ENCODE measurements at regions not wholly inside any gene's neighbourhood (a gene's known extent, or its start where the extent isn't known, plus 50 kb on each side); places are given as distances from the start of the nearest gene placed in this dataset.

DNA sequence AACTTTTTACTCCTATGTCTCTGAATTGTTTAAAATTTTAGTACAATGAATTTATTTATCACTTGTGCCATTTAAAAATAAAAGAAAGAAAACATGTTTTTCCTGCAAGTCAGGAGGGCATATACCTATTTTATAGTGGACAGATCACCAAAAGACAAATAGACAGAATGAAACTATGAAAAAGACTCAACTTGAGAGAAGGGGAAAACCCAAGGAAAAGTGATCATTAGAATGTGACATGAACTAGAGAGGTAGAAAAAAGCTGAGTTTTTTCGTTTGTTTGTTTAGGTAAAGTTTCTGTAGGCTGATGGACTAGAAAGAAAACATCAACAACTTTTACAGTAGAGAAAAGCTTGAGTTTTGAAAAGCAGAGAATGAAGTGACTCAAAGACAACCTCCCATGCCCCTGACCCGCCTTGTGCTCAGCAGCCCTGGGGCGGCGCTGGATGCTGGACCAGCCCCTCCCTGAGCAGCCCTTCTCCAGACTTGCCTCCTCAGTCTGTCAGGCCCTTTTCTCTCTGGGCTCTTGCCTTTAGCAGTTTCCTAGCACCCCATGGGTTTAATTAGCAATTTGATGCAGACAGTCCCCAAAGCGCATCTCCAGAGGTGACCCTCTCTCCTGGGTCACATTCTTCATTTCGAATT is 95.1 kb upstream of the ARID2 start:
- no peak for DNase-seq

DNA sequence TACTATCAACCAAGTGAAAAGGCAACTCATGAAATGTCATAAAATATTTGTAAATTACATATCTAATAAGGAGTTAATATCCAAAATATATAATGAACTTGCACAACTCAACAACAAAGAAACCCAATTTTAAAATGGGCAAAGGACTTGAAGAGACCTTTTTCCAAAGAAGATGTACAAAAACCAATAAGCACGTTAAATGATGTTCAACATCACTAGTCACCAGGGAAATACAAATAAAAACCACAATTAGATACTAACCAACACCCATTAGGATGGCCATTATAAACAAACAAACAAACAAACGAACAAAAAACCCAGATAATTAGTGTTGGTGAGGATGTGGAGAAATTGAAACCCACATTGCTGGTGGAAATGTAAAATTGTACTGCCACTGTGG is 92.3 kb upstream of the ARID2 start:
- DNase-seq: no peak

DNA sequence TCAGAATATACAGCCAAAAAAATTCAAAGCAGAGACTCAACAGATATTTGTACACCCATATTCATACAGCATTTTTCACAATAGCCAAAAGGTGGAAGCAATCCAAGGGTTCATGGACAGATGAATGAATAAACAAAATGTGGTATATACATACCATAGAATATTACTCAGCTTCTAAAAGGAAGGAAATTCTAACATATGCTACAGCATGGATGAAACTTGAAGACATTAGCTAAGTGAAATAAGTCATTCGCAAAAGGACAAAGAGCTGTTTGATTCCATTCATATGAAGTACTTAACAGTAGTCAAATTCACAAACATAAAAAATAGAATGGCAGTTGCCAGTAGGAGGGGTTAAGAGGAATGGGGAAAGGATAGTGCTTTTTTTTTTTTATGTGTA is 91.8 kb upstream of the ARID2 start:
- no peak for DNase-seq

DNA sequence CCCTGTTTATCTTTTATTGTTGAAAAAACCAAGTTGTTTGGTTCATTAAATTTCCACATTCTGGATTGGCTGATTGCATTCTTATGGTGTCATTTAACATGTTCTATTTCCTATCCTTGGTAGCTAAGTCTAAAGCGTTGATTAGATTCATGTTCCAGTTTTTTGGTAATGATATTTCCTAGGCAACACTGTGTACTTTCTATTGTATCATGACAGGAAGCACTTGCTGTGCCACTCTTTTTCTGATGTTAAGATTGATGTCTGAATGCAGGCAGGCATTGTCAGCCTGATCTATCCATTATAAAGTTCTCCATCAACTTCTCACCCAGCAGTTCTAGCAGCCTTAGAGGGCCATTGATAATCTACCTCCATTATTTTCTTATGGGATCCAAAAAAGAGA is 91.1 kb upstream of the ARID2 start:
- DNase-seq: no peak

DNA sequence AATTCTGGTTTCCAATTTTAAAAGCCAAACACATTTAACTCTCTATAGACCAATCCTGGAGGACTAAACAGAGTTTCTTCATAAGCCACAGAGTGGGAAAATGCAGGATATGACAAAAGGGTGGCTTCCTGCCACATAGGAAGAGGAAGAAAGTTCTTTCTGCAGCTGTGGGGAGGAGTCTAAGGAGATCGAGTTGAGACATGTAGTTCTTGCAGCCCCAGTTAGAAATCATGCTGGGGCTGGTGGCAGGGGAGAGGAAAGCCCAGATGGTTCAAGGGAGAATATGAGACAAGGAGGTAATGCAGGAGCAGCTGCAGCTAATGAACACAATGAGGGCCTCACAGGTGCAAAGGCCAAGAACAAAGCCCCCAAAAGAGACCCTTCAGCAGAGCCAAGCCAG is 85.0 kb upstream of the ARID2 start:
- DNase-seq: no peak

DNA sequence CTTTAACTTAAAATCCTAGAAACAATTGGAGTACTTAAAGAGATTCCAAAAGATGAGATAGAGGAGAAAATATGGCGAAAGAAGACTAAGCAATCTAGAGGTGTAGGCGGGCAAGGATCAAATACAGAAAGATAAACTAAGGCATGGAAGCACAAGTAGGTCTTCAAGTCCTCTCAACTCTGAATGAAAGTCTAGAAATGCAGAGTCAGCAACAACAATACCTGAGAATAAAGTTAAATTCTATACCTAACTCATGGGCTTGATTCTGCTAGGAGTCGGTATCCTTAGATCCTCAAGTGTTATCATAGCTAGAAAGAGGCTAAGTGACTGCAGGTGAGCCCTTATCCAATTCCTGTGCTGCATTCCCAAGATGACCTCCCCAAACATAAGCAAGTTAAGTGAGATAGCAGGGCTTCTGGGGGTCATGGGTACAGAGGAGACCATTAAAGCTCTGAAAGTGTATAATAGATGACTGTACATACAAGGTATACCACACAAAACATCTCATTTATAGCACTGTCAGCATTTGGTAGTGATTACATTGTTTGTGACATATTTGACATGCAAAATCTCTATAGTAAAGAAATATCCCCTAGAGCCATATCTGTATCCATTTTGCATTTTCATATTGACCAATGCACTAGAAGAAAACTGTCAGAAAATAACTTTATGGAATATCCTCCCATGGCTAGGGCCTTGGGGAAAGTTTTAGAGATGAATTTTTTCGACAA is 82.5 kb upstream of the ARID2 start:
- no peak for DNase-seq

DNA sequence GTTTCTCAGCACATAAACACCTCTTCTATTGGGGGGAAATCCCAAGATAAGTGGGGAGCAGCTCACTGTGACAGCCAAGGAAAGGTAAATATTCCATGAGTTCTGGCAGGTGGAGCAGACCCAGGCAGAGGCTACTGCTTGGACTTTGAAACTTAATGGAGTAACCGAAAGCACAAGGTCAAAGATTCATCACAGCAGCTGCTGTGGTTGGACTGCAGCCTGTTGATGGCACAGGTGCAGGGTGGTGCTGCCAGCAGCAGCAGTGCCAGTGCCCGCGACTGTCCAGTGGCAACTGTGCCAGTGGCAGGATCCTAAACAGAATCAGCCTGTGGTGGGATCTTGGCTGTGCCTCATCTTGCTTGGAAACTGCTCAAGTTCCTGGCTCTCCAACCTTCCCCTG is 81.4 kb upstream of the ARID2 start:
- DNase-seq: no peak

DNA sequence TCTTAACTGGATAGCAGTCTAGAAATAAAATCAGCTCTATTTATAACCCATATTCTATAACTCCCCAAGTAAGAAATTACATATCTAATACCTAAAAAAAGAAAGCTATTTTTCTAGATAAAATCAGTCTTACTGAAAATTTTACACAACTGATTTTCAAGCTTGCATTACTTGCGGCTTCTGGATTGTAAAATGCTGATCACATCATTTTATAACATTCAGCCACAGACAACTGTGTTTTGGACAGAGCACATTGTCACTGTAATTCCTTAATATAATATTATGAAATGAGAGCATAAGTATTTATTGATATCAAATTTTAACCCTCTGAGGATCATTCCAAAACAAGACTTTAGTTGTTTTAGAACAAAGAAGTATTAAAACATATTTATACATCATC is 78.5 kb upstream of the ARID2 start:
- DNase-seq: no peak

DNA sequence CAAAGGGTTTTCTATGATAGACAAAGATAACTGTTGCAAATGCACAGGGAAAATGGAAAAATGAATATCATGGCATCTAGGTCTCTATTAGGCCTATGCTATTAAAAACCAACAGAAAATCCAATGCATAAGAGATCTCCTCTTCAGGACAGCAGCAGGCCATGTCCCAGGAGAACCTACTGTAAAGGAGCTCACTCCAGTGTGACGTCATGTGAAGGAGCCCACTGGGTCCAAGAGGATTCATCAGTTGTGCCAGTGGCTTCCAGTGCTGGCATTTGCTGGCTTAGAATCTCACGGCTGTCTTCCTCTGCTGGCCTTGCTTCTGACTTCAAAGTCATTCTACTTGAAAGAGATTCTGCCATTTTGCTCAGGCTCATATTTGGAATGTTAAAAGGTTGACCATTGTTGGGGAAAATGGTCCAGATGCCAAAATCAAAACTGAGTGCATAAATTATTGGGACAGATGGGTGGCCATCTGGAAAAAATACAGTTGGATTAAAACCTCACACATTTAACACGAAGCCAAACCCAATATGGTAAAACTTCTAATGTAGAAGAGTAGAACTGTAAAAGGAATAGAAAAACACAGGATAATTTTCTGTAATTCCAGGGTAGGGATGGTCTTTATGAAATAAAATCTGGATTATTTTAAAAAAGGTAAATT is 75.4 kb upstream of the ARID2 start:
- no peak for DNase-seq

DNA sequence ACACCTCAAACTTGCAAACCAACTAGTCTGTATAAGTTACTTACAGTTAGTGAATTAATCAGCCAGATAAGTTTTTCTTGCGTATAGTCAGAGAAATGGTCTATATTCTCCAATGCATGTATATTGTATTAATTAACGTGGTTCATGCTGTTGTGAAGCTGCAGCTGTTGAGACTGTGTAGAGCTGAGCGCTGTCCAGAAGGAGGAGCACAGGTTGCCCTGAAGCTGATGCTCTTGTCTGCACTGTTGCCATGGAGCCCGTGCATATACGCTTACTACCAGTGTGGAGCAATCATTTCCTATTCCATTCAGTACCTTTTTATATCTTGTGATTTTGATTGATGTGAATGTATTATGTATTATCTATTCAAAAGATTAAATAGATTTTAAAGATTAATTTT is 74.3 kb upstream of the ARID2 start:
- DNase-seq: peak; percentile 77 to 79

DNA sequence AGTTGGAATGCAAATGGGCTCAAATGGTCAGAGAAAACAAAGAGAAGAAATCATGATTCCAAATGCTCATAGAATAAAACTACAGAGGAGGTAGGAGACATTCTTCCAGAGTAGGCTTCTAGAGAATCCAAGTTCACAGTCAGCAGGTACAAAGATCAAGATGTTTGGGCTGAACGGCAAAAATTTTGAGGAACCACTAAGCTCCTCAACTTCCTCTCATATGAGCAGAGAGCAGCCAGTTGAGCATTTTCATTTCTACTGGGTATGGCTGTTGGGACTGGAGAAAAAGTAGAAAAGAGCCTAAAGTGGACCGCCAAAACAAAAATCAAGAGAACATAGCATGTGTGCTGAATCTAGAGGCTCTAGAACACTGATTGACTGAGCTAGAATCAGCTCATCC is 73.8 kb upstream of the ARID2 start:
- no peak for DNase-seq

DNA sequence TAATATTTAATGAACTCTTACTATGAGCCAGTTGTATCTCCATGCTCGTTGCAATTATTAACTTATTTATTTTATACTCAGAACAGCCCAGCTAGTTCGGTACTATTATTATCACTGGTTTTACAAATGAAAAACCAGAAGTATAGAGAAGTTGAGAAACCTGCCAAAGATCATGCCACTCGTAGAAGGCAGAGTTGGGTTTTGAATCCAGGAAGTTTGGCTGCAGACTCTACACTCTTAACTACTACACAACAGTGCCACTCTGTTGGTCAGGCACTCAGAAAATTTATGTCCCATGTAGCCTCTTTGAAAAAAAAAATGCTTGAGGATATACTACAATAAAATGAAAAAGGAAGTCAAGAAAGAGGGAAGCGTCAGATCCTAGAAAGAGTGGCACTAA is 71.5 kb upstream of the ARID2 start:
- DNase-seq: no peak

DNA sequence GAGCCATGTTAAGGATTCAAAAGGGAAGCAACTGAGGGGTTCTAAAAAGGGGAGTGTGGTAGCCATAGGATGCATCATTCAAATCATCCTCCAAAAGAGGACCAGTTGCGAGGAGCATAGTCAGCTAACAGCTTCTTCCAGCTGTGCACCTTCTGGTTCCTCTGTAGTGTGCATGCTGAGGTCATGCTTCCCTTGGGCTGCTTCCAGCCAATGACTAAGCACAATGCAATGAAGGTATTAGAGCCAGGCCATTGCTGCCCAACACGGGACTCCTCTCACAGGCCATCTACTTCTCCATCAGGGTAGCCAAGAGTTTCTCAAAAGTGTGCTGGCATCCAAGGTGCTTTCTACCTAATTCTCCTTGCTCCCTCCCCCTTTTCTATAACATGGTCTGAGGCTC is 69.2 kb upstream of the ARID2 start:
- peak in 1 of 2 donors; percentile 15 for DNase-seq

DNA sequence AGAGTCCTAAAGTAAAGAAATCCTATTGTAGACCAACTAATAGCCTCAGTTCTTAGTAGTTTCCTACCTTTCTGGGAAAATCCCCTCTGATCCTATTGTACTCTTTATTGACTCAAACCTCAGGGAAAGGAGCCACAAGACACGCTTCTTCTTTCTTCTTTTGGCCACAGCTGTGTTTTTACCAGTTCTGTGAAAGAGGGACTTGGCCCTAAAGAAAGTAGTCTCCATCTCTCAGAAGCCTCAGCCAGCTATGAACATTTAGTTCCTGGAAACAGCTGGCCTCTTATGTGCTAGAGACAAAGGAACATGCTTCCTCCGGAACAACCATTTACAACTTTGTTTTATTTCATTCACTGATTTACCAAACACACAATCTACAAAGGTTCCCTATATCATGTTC is 66.1 kb upstream of the ARID2 start:
- DNase-seq: no peak

DNA sequence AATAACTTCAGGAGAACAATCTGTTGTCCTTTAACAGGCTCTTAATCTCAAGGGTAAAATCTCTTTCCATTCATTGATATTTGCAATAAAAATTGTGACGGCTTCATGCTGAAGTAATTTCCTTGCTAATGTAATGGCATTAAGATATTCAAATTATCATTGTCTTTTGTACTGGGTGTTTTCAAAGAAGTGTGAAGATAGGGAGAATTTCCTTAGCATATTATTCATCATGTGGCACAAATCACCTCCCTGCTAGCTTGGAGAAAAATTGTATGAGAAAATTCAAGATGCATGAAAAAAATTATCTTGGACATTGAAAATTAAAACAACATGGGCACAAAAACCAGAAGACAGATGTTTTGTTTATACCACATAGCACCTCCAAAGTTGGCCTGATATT is 63.6 kb upstream of the ARID2 start:
- no peak for DNase-seq

DNA sequence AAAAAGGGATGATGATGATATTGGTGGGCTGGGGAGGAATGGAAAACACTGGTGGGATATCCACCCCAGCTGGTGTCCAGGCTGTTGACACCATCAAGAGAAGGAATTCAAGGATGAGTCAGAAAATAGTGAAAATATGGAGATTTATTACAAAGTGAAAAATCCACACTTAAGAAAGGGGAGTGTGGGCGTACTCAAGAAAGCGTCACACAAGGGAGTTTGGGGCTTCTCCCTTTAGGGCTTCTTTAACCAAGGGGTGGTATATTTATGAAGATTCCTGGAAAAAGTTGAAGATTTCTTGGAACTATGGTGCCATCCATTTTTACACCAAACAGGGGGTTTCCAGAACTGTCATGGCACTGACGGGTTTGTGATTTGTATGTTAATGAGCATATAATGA is 63.1 kb upstream of the ARID2 start:
- no peak for DNase-seq

DNA sequence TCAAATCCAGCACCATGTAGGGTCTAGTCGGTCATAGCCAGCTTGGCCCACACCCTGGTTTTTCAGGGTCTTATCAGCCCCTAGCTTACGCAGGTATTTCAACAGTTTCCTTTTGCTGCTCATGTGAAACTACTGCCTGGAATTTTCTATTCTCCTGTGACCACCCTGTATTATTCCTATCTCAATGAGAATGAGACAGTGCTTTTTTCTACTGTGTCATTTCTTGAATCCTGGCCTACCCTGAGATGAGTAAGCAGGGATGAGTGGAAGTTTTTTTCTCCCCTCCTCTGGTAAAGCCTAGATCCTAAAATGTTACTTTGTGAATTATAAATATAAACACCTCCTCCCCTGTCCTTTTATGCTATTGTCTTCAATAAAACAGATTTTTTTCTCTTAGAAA is 62.7 kb upstream of the ARID2 start:
- no peak for DNase-seq

DNA sequence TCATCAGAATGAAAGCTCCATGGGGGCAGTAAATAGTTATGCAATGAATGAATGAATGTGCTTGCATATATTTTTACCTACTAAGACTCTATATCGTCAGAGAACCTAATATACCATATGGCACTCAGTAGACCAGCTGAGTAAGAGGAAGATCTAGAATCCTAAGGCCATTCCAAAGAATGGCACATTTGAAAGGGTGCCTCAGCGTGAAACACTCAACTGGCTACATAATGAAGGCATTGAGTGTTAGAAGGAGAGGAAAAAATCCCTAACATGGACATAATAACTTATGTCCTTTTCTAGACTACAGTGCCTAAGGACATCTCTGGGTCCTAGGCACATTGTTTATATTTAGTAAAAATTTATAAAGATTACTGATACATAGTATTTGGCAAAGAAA is 61.7 kb upstream of the ARID2 start:
- no peak for DNase-seq

DNA sequence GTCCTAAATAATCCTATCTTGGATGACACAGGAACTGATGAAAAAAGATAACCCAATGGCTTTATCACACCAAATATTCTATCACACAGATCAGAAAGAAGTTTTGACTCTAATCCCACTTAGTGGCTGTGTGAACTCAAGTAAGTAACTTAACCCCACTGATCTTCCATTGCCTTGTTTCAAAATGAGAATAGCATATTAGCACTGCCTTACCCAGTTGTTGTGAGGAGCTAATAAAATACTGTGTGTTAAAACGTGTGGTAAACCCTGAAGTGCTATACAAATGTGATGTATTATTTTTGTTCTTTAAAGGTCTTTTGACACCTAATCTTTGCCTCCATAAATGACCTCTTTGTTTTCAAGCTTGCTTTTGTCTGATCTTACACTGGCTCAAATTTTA is 60.9 kb upstream of the ARID2 start:
- DNase-seq: peak in 1 of 2 donors; percentile 5

DNA sequence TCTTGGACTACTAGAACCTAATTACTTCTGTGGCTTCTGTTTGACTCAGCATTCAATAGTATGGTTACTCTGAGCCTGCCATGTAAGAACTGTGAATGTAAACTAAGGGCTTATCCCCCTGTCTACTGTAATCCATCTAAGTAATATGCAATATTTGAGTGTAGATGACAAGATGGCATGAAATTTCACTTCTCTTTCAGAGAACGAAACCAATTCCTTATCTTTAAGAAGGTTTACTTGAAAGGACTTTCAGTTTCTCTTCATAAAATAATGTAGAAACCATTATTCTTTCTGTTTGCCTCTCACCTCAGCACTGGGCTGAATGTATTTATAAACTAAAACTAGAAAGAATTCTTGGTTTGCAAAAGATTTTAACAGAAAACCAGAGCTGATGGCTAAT is 60.4 kb upstream of the ARID2 start:
- peak in 1 of 2 donors; percentile 50 for DNase-seq

DNA sequence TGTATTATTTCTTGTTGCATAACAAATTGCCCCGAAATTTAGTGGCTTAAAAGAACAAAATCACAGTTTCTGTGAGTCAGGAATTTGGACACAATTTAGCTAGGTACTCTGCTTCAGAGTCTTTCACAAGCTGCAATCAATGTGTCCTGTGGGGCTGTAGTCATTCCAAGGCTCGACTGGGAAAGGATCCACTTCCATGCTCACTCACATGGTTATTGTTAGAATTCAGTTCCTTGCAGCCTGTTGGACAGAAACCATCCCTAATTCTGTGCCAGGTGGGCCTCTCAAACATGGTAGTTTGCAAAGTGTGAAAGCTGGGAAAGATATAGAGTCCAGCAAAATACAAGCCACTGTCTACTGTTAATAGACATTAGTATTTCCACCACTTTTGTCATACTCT is 59.7 kb upstream of the ARID2 start:
- DNase-seq: no peak

DNA sequence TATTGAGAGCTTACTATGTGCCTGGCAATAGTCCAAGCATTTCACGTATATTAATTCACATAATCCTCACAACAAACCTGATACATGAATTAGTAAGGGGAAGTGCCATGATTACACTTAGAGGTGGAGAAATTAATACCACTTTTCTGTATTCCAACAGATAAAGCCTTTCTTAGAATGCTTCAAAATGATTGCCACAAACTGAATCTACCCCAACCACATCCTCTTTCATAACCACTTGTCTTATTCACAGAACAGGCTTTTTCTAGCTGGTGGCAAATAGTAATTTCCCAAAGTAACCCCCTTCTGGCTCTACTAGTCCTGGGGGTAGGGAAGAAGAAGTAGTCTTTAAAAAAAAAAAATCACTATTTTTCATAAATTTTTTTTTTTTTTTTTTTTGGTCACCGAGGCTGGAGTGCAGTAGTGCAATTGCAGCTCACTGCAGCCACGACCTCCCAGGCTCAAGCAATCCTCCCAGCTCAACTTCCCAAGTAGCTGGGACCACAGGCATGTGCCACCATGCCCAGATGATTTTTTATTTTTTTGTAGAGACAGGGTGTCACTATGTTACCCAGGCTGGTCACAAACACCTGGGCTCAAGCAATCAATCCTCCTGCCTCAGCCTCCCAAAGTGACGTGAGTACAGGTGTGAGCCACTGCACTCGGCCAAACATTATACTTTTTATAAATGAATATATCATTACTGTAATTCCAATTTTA is 59.0 kb upstream of the ARID2 start:
- DNase-seq: peak in 1 of 2 donors; percentile 69

DNA sequence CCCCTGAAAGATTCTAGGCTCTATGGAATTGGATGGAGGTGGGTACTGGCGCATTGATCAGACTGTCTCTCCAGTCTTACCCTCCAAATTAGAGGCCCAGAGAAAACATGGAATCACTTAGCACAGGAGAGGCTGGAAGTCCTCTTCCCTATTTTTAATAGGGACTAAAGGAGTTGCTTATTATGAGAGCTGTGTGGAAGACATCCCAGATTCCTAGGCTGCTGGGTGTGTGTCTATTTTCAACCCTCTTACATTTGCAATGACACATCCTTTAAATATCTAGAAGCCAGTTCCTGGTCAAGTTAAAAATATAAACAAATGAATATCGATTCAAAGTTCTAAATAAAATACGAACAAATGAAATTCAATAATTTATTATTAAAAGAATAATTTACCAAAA is 58.3 kb upstream of the ARID2 start:
- DNase-seq: no peak

Data from CD4-positive, alpha-beta T cell treated with Interleukin-4 for 1 hour (primary cell).